Pancreas (tissue), 10 donors: ENCODE measurements at regions not wholly inside any gene's neighbourhood (a gene's known extent, or its start where the extent isn't known, plus 50 kb on each side); places are given as distances from the start of the nearest gene placed in this dataset.
"Not testable (repeated sequence)": the region's sequence is repeated elsewhere in the genome, so short reads cannot be mapped to it uniquely, and the experiment has no call there.

Experiments
- ATAC-seq, 4 donors: fragments of 200-7000 bp; cut with Tn5 transposase; one replicate each; pipeline versions ENCODE4 v1.8.0 to v1.9.1; 2020; ENCODE audit warnings: mild to moderate bottlenecking in 4 of 4, moderate library complexity in 4 of 4
- DNase-seq, 6 donors: peaks; one replicate each; pipeline ENCODE4 v3.0.0-alpha.2; 2020
- FAIRE-seq: peaks from 2 replicates; lab custom pipeline; 2012; peaks lifted over from hg19 to GRCh38; lab: Jason Lieb, UNC
- H3K27ac ChIP-seq, 4 donors: fragments of 200-600 bp; sonication (generic); 1 replicate in 3 of 4; 2 replicates in 1 of 4; pipeline versions ENCODE4 v1.5.0 to v1.8.0; 2020
- H3K27me3 ChIP-seq, 4 donors: fragments of 200-600 bp; one replicate each; pipeline ENCODE4 v1.8.0; 2021
- H3K36me3 ChIP-seq, 3 donors: fragments of 200-600 bp; sonication (generic) in 1 of 3; one replicate each; pipeline versions ENCODE4 v1.5.0 to v1.8.0; 2020 to 2021
- H3K4me1 ChIP-seq, 3 donors: fragments of 200-600 bp; one replicate each; pipeline ENCODE4 v1.8.0; 2021
- H3K4me3 ChIP-seq, 4 donors: fragments of 200-600 bp; sonication (generic) in 2 of 4; one replicate each; pipeline versions ENCODE4 v1.5.0 to v1.8.0; 2020 to 2021
- H3K9me3 ChIP-seq, 4 donors: fragments of 200-600 bp; one replicate each; pipeline ENCODE4 v1.8.0; 2021
- WGBS, 2 donors: extraction: QIAGEN DNeasy Blood & Tissue Kit; methylation state at CpG; one replicate each; pipeline ENCODE4 v1.1.7; 2013; 5-methylcytosine and 5-hydroxymethylcytosine counted together
- intact Hi-C, 3 donors: fragments of 100-400 bp; cut with DNase I; formaldehyde crosslinking; loops; one replicate each; pipeline versions ENCODE4 v1.11.1 to v1.14.2; 2022
- TF ChIP-seq, protein P1 (sequence below), 4 donors: fragments of 200-600 bp; sonication (generic) in 3 of 4; IDR thresholded peaks; one replicate each; pipeline versions ENCODE4 v1.5.0 to v1.8.0; 2021; ENCODE audit warnings: antibody characterized with exemption in 4 of 4
- donor health status: healthy with polysubstance abuse.
- donor health status: DM: no; HTN: no; CAD: no; lungs with moderate emphysema.
- donor health status: DM: no; HTN: no; CAD: no.
- donor health status: control.
- donor health status: control.
- donor health status: Bipolar disorder and iron deficiency.
- donor health status: DM: yes; HTN: yes; CAD: no.
- donor health status: DM: no; HTN: no; CAD: no.
- donor health status: DM: no; HTN: no; CAD: no.
- donor health status: DM: yes; HTN: yes; CAD: no.

- DNase-seq (no peak), FAIRE-seq (no peak), ATAC-seq (no peak)
- H3K27ac ChIP-seq, result no peak overlapping the region
- 68 to 78% methylated on average over 4 of the region's 4 CpGs for WGBS, 2 donors
- TF ChIP-seq, protein P1, sequence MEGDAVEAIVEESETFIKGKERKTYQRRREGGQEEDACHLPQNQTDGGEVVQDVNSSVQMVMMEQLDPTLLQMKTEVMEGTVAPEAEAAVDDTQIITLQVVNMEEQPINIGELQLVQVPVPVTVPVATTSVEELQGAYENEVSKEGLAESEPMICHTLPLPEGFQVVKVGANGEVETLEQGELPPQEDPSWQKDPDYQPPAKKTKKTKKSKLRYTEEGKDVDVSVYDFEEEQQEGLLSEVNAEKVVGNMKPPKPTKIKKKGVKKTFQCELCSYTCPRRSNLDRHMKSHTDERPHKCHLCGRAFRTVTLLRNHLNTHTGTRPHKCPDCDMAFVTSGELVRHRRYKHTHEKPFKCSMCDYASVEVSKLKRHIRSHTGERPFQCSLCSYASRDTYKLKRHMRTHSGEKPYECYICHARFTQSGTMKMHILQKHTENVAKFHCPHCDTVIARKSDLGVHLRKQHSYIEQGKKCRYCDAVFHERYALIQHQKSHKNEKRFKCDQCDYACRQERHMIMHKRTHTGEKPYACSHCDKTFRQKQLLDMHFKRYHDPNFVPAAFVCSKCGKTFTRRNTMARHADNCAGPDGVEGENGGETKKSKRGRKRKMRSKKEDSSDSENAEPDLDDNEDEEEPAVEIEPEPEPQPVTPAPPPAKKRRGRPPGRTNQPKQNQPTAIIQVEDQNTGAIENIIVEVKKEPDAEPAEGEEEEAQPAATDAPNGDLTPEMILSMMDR (IDR thresholded peaks at IDR 0.05), result no peak
- H3K27me3 ChIP-seq, result no peaks in the 10 kb centered on the region
- H3K4me1 ChIP-seq, result no peaks in the 10 kb centered on the region
- intact Hi-C loops, result no loop called here
- H3K9me3 ChIP-seq, result no peaks in the 10 kb centered on the region
- H3K4me3 ChIP-seq, result no peak overlapping the region
- no peaks in the 10 kb centered on the region for H3K36me3 ChIP-seq
Observed at GRCh38 chr13:93039131-93039530, 187.5 kb upstream of the GPC6 start.

DNA sequence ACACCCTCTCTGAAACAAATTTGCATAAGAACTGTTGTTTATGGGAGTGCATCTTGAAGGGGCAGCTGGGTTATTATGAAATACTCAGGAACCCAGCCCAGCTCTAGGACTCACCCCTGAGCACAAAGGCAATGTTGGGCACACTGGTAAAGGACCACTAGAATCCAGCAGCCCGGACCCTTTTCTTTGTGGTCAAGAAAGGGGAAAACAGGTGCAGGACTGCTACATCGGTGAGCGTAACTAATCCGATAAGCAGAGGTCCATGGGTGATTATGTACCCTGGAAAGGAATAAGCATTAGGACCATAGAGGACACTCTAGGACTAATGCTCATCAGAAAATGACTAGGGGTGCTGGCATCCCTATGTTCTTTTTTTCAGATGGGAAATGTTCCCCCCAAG, 185.0 kb upstream of the GPC6 start:
- ATAC-seq, FAIRE-seq, H3K4me1 ChIP-seq, H3K4me3 ChIP-seq, DNase-seq, H3K9me3 ChIP-seq, H3K36me3 ChIP-seq, intact Hi-C loops, H3K27ac ChIP-seq, H3K27me3 ChIP-seq: not testable (repeated sequence)
- 86 to 90% methylated on average over 4 of the region's 4 CpGs for WGBS, 2 donors

GRCh38 chr13:93045836-93046235, 180.8 kb upstream of the GPC6 start:
- H3K36me3 ChIP-seq, result no peaks in the 10 kb centered on the region
- TF ChIP-seq, protein P1 (IDR thresholded peaks at IDR 0.05), result no peak
- FAIRE-seq (no peak), DNase-seq (no peak), ATAC-seq (no peak)
- WGBS, 2 donors, result 68 to 91% methylated on average over 1 of the region's 1 CpG
- no peak overlapping the region for H3K27ac ChIP-seq
- no peak overlapping the region for H3K4me3 ChIP-seq
- intact Hi-C loops, result no loop called here
- H3K4me1 ChIP-seq, result no peaks in the 10 kb centered on the region
- no peaks in the 10 kb centered on the region for H3K9me3 ChIP-seq
- no peaks in the 10 kb centered on the region for H3K27me3 ChIP-seq

GRCh38 chr13:93055233-93055632, 171.4 kb upstream of the GPC6 start:
- H3K27me3 ChIP-seq, result no peaks in the 10 kb centered on the region
- 74 to 90% methylated on average over 2 of the region's 2 CpGs for WGBS, 2 donors
- FAIRE-seq (no peak), ATAC-seq (no peak), DNase-seq (no peak)
- intact Hi-C loops, result no loop called here
- no peak overlapping the region for H3K4me3 ChIP-seq
- no peak overlapping the region for H3K27ac ChIP-seq
- no peaks in the 10 kb centered on the region for H3K9me3 ChIP-seq
- no peaks in the 10 kb centered on the region for H3K4me1 ChIP-seq
- H3K36me3 ChIP-seq, result no peaks in the 10 kb centered on the region
- TF ChIP-seq, protein P1 (IDR thresholded peaks at IDR 0.05), result no peak

DNA sequence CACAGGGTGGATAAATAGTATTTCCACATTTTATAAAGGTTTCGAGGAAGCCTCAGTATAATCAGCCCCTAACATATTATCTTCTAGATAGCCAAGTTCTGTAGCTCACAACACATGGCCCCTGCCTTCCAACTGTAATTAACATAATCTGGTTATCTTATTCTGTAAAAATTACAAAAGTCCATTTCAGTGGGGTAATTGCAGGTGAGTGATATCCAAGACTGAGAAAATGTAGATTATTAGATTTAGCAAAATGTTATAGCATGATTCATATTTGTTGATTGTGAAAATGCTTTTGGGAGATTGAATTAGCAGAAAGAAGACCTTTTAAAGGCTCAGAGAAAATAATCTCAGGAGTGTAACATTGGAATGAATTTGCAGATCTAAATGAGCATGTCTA, 168.3 kb upstream of the GPC6 start:
- H3K36me3 ChIP-seq, result no peaks in the 10 kb centered on the region
- FAIRE-seq, result no peak
- no peaks in the 10 kb centered on the region for H3K9me3 ChIP-seq
- H3K4me1 ChIP-seq, result no peaks in the 10 kb centered on the region
- ATAC-seq, result no peak
- intact Hi-C loops, result no loop called here
- DNase-seq, result no peak
- H3K27me3 ChIP-seq, result no peaks in the 10 kb centered on the region
- TF ChIP-seq, protein P1 (IDR thresholded peaks at IDR 0.05), result no peak
- no peak overlapping the region for H3K27ac ChIP-seq
- WGBS, 2 donors, result 72 to 74% methylated on average over 1 of the region's 1 CpG
- no peak overlapping the region for H3K4me3 ChIP-seq

DNA sequence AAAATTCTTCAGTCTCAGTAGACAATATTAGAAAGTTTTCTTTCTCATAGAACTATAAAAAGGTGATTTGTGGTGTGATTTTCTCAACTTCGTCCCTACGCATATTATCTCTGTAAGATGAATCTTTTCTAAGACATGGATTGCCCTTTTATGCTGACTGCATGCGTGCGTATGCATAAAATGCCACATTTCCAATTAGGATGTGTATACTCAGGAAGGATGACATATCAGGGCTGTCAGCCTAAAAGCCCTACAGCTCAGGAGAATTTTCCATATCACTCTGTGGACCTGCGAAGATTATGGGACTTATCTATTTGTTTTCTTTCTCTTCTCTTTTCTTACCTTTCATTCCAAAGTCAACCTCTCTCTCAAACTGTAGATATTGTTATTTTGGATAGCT, 166.5 kb upstream of the GPC6 start:
- Histone ChIP-seq H3K9me3 (no peaks in the 10 kb centered on the region), H3K27me3 (no peaks in the 10 kb centered on the region), H3K4me1 (no peaks in the 10 kb centered on the region), H3K4me3 (no peak overlapping the region), H3K36me3 (no peaks in the 10 kb centered on the region), H3K27ac (no peak overlapping the region)
- ATAC-seq (no peak), FAIRE-seq (no peak), DNase-seq (no peak)
- WGBS, 2 donors, result 72 to 78% methylated on average over 5 of the region's 5 CpGs
- TF ChIP-seq, protein P1 (IDR thresholded peaks at IDR 0.05), result no peak
- intact Hi-C loops, result no loop called here
